Testis (tissue), 2 donors: ENCODE measurements at regions not wholly inside any gene's neighbourhood (a gene's known extent, or its start where the extent isn't known, plus 50 kb on each side); places are given as distances from the start of the nearest gene placed in this dataset.

Experiments used
- CTCF ChIP-seq, 3 experiments: fragments of 450-650 bp in 2 of 3; fragments of 200-600 bp in 1 of 3; sonication (generic) in 1 of 3; IDR thresholded peaks; one replicate each; pipeline ENCODE4 v1.5.1; 2016 to 2019; ENCODE audit warnings: antibody characterized with exemption in 3 of 3, mild to moderate bottlenecking in 2 of 3, moderate library complexity in 1 of 3
- POLR2A ChIP-seq: fragments of 450-650 bp; IDR thresholded peaks from one replicate; pipeline ENCODE4 v1.6.1; 2017; ENCODE audit warnings: antibody characterized with exemption, mild to moderate bottlenecking, moderate library complexity

- no peak for TF ChIP-seq CTCF (IDR thresholded peaks at IDR 0.05)
- no peak for TF ChIP-seq POLR2A
These were observed 110.2 kb upstream of the FAM180A start for GRCh38 chr7:135858851-135859250.
